IPS-15b (cell line): ENCODE measurements at regions not wholly inside any gene's neighbourhood (a gene's known extent, or its start where the extent isn't known, plus 50 kb on each side); places are given as distances from the start of the nearest gene placed in this dataset.
"Not testable (repeated sequence)": the region's sequence is repeated elsewhere in the genome, so short reads cannot be mapped to it uniquely, and the experiment has no call there.

ENCODE experiments used
- H3K27me3 ChIP-seq: one replicate; pipeline ENCODE4 v1.6.1; 2013; ENCODE audit warnings: low read length; ENCODE audit not compliant: control insufficient read depth, insufficient read depth
- H3K36me3 ChIP-seq: one replicate; pipeline ENCODE4 v1.6.1; 2013; ENCODE audit warnings: low read length; ENCODE audit not compliant: control insufficient read depth, insufficient read depth
- H3K4me1 ChIP-seq: one replicate; pipeline ENCODE4 v1.6.1; 2013; ENCODE audit warnings: mild to moderate bottlenecking, low read length; ENCODE audit not compliant: control insufficient read depth, insufficient read depth
- H3K4me3 ChIP-seq: one replicate; pipeline ENCODE4 v1.5.1; 2013; ENCODE audit warnings: low read depth, low read length
- H3K9ac ChIP-seq: one replicate; pipeline ENCODE4 v1.6.1; 2013; ENCODE audit warnings: low read depth, mild to moderate bottlenecking, low read length
- H3K9me3 ChIP-seq: one replicate; pipeline ENCODE4 v1.6.1; 2013; ENCODE audit warnings: mild to moderate bottlenecking, low read length; ENCODE audit not compliant: control insufficient read depth, insufficient read depth

GRCh38 chr15:31224661-31225060 lies 102.0 kb upstream of the KLF13 start:
- H3K36me3 ChIP-seq, H3K9me3 ChIP-seq, H3K4me3 ChIP-seq, H3K9ac ChIP-seq: not testable (repeated sequence)
- H3K4me1 ChIP-seq: peaks cover 10% of the 10 kb centered on the region
- H3K27me3 ChIP-seq: peaks cover 13% of the 10 kb centered on the region

GRCh38 chr15:31225356-31225955 lies 101.2 kb upstream of the KLF13 start:
- H3K9ac ChIP-seq: no peak overlapping the region
- peaks cover 10% of the 10 kb centered on the region for H3K4me1 ChIP-seq
- H3K4me3 ChIP-seq: no peak overlapping the region
- no peaks in the 10 kb centered on the region for H3K9me3 ChIP-seq
- no peaks in the 10 kb centered on the region for H3K36me3 ChIP-seq
- H3K27me3 ChIP-seq: peaks cover 13% of the 10 kb centered on the region

GRCh38 chr15:31226021-31226420 lies 100.6 kb upstream of the KLF13 start:
- Histone ChIP-seq H3K4me1 (peaks cover 10% of the 10 kb centered on the region), H3K36me3 (no peaks in the 10 kb centered on the region), H3K9me3 (no peaks in the 10 kb centered on the region), H3K4me3 (no peak overlapping the region), H3K9ac (no peak overlapping the region), H3K27me3 (peaks cover 13% of the 10 kb centered on the region)

GRCh38 chr15:31227235-31227634 lies 99.4 kb upstream of the KLF13 start:
- Histone ChIP-seq H3K27me3 (peaks cover 13% of the 10 kb centered on the region), H3K4me3 (no peak overlapping the region), H3K9ac (no peak overlapping the region), H3K36me3 (no peaks in the 10 kb centered on the region), H3K4me1 (peaks cover 8% of the 10 kb centered on the region), H3K9me3 (no peaks in the 10 kb centered on the region)

GRCh38 chr15:31228011-31228484 lies 98.6 kb upstream of the KLF13 start:
- Histone ChIP-seq H3K9me3 (no peaks in the 10 kb centered on the region), H3K4me1 (peaks cover 3% of the 10 kb centered on the region), H3K27me3 (peaks cover 13% of the 10 kb centered on the region), H3K4me3 (no peak overlapping the region), H3K9ac (no peak overlapping the region), H3K36me3 (no peaks in the 10 kb centered on the region)

GRCh38 chr15:31228980-31229826 lies 97.4 kb upstream of the KLF13 start:
- no peaks in the 10 kb centered on the region for H3K4me1 ChIP-seq
- peaks cover 6% of the 10 kb centered on the region for H3K27me3 ChIP-seq
- H3K36me3 ChIP-seq: no peaks in the 10 kb centered on the region
- H3K9me3 ChIP-seq: no peaks in the 10 kb centered on the region
- no peak overlapping the region for H3K9ac ChIP-seq
- H3K4me3 ChIP-seq: no peak overlapping the region

GRCh38 chr15:31230630-31231485 lies 95.8 kb upstream of the KLF13 start:
- Histone ChIP-seq H3K4me3 (no peak overlapping the region), H3K4me1 (no peaks in the 10 kb centered on the region), H3K9me3 (no peaks in the 10 kb centered on the region), H3K9ac (no peak overlapping the region), H3K36me3 (no peaks in the 10 kb centered on the region), H3K27me3 (no peaks in the 10 kb centered on the region)

- Histone ChIP-seq H3K9ac (no peak overlapping the region), H3K4me1 (no peaks in the 10 kb centered on the region), H3K9me3 (no peaks in the 10 kb centered on the region), H3K4me3 (no peak overlapping the region), H3K36me3 (no peaks in the 10 kb centered on the region), H3K27me3 (no peaks in the 10 kb centered on the region)
Measured at GRCh38 chr15:31234815-31235214, 91.8 kb upstream of the KLF13 start.

- Histone ChIP-seq H3K36me3 (no peaks in the 10 kb centered on the region), H3K4me3 (no peak overlapping the region), H3K9me3 (no peaks in the 10 kb centered on the region), H3K4me1 (no peaks in the 10 kb centered on the region), H3K27me3 (no peaks in the 10 kb centered on the region), H3K9ac (no peak overlapping the region)
Measured at GRCh38 chr15:31235311-31236183, 91.1 kb upstream of the KLF13 start.

- no peak overlapping the region for H3K4me3 ChIP-seq
- H3K27me3 ChIP-seq: no peaks in the 10 kb centered on the region
- no peaks in the 10 kb centered on the region for H3K9me3 ChIP-seq
- no peak overlapping the region for H3K9ac ChIP-seq
- H3K4me1 ChIP-seq: no peaks in the 10 kb centered on the region
- H3K36me3 ChIP-seq: no peaks in the 10 kb centered on the region
Measured at GRCh38 chr15:31236184-31237042, 90.2 kb upstream of the KLF13 start.
